Aorta (tissue), 5 donors: ENCODE measurements at regions not wholly inside any gene's neighbourhood (a gene's known extent, or its start where the extent isn't known, plus 50 kb on each side); places are given as distances from the start of the nearest gene placed in this dataset.

Experiments used
- ATAC-seq: fragments of 200-7000 bp; cut with Tn5 transposase; one replicate; pipeline ENCODE4 v1.9.1; 2022; ENCODE audit warnings: moderate library complexity; ENCODE audit not compliant: low FRiP score
- DNase-seq, 2 donors: peaks; one replicate each; pipeline ENCODE4 v3.0.0-alpha.2; 2020
- H3K27ac ChIP-seq, 2 donors: one replicate each; pipeline ENCODE4 v1.5.1; 2013; ENCODE audit warnings: low read length in 2 of 2, mild to moderate bottlenecking in 2 of 2, moderate library complexity in 2 of 2, control low read depth in 1 of 2, inconsistent platforms in 1 of 2, low read depth in 1 of 2
- H3K27me3 ChIP-seq, 2 donors: one replicate each; pipeline ENCODE4 v1.6.1; 2013; ENCODE audit warnings: control low read depth in 1 of 2, low read length in 1 of 2, mild to moderate bottlenecking in 1 of 2, moderate library complexity in 1 of 2; ENCODE audit not compliant: insufficient read depth in 2 of 2, control insufficient read depth in 1 of 2
- H3K36me3 ChIP-seq, 2 donors: one replicate each; pipeline ENCODE4 v1.6.1; 2013; ENCODE audit warnings: control low read depth in 1 of 2, low read length in 1 of 2, mild to moderate bottlenecking in 1 of 2; ENCODE audit not compliant: insufficient read depth in 2 of 2, control insufficient read depth in 1 of 2
- H3K4me1 ChIP-seq, 2 donors: one replicate each; pipeline ENCODE4 v1.6.1; 2013; ENCODE audit warnings: low read length in 2 of 2, control low read depth in 1 of 2, mild to moderate bottlenecking in 1 of 2, moderate library complexity in 1 of 2; ENCODE audit not compliant: insufficient read depth in 2 of 2, control insufficient read depth in 1 of 2
- H3K4me3 ChIP-seq, 2 donors: one replicate each; pipeline ENCODE4 v1.5.1; 2013; ENCODE audit warnings: low read length in 2 of 2, control low read depth in 1 of 2, mild to moderate bottlenecking in 1 of 2
- H3K9me3 ChIP-seq: one replicate; pipeline ENCODE4 v1.6.1; 2013; ENCODE audit warnings: mild to moderate bottlenecking, low read length; ENCODE audit not compliant: control insufficient read depth
- WGBS, 2 donors: extraction: QIAGEN DNeasy Blood & Tissue Kit; methylation state at CpG; one replicate each; pipeline ENCODE4 v1.1.7; 2013; 5-methylcytosine and 5-hydroxymethylcytosine counted together
- intact Hi-C, 2 donors: fragments of 100-400 bp; cut with DNase I; formaldehyde crosslinking; loops; one replicate each; pipeline versions ENCODE4 v1.14.2 to v1.15.0; 2022
- donor health status: healthy with polysubstance abuse.
- donor health status: Bipolar disorder and iron deficiency.
- donor health status: DM: no; HTN: no; CAD: no.
- donor health status: DM: no; HTN: no; CAD: no.
- donor health status: DM: yes; HTN: yes; CAD: no.

DNA sequence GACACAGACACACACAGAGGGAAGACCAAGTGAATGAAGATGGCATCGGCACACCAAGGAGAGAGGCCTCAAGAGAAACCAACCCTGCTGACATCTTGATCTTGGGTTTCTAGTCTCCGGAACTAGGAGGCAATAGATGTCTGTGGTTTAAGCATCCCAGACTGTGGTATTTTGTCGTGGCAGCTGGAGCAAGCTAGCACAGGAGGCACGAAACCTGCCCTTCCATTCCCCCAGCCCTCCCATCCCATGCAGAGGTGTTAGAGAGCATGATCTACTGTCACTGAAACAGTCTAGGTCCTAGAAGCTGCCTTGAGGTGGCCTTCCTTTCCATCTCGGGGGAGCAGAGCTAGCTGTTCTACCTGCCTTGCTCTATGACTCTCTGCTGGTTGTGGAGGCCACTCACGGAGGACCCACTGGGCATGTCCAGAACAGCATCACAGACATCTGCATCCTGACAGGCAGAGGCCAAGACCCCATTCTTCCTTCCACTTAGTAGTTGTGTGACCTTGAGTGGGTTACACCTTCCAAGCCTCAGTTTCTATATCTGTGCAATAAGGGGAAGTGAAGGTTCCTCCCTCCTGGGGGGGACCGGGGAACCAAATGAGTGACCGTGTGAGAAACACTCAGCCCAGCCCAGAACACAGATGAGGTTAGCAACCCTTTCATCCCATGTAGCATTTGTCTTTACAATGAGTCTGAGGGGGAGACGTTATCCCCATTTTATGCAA lies 134.3 kb upstream of the BOD1 start:
- Histone ChIP-seq H3K4me1 (no peaks in the 10 kb centered on the region), H3K27me3 (no peaks in the 10 kb centered on the region), H3K4me3 (no peak overlapping the region), H3K27ac (no peak overlapping the region), H3K36me3 (no peaks in the 10 kb centered on the region), H3K9me3 (no peaks in the 10 kb centered on the region)
- intact Hi-C loops = no loop called here
- ATAC-seq = no peak
- WGBS, 2 donors = 94% methylated on average over 9 of the region's 9 CpGs
- no peak for DNase-seq

GRCh38 chr5:173751266-173751600 lies 134.8 kb upstream of the BOD1 start:
- WGBS, 2 donors = 94 to 97% methylated on average over 5 of the region's 5 CpGs
- Histone ChIP-seq H3K4me1 (no peaks in the 10 kb centered on the region), H3K9me3 (no peaks in the 10 kb centered on the region), H3K36me3 (no peaks in the 10 kb centered on the region), H3K27me3 (no peaks in the 10 kb centered on the region), H3K4me3 (no peak overlapping the region), H3K27ac (no peak overlapping the region)
- DNase-seq (no peak), ATAC-seq (no peak)
- intact Hi-C loops = no loop called here

DNA sequence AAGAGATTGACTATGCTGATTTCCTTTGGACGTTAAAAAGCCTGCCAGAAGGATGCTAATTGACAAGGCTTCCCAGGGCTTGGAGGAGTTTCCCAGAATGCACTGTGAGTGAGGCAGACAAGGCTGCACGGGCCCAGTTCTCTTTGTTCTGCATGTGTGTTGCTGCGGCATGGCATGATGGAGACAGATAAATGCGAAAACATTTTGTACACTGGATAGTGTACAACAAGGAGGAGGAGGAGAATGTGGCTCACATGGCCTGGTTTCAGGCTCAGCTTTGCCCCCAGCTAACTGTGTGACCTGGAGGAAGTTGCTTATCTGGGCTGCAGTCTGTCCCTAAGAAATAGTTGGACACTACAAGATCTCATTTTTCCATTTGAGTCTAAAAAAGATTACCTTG lies 135.5 kb upstream of the CPEB4 start:
- 39 to 43% methylated on average over 4 of the region's 4 CpGs for WGBS, 2 donors
- DNase-seq (no peak), ATAC-seq (no peak)
- Histone ChIP-seq H3K36me3 (no peaks in the 10 kb centered on the region), H3K27ac (no peak overlapping the region), H3K9me3 (no peaks in the 10 kb centered on the region), H3K4me1 (no peaks in the 10 kb centered on the region), H3K4me3 (no peak overlapping the region), H3K27me3 (no peaks in the 10 kb centered on the region)
- intact Hi-C loops = no loop called here

GRCh38 chr5:173753307-173754168 lies 134.6 kb upstream of the CPEB4 start:
- 88 to 90% methylated on average over 15 of the region's 15 CpGs for WGBS, 2 donors
- intact Hi-C loops = no loop called here
- no peaks in the 10 kb centered on the region for H3K4me1 ChIP-seq
- no peak for DNase-seq
- H3K27ac ChIP-seq = no peak overlapping the region
- no peaks in the 10 kb centered on the region for H3K27me3 ChIP-seq
- no peak overlapping the region for H3K4me3 ChIP-seq
- no peaks in the 10 kb centered on the region for H3K9me3 ChIP-seq
- no peaks in the 10 kb centered on the region for H3K36me3 ChIP-seq
- no peak for ATAC-seq

DNA sequence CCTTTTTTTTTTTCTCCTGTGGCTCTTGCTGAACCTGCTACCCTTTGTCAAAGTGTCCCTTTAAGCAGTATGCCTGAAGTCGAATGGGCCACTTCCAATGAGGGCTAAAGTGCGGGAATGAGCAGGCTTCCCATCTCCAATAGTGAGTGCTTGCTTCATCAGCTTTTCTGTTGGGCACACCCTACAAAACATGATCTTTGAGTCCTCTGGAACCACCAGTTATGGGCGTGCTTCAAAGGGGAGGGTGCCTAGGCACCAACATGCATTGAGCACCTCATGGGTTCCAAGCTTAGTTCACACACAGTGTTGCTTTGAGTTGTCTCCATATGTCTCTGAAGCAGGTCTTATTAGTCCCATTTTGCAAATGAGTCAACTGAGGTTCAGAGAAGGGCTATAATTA lies 132.8 kb upstream of the CPEB4 start:
- Histone ChIP-seq H3K9me3 (no peaks in the 10 kb centered on the region), H3K4me3 (no peak overlapping the region), H3K36me3 (no peaks in the 10 kb centered on the region), H3K27ac (no peak overlapping the region), H3K27me3 (no peaks in the 10 kb centered on the region), H3K4me1 (no peaks in the 10 kb centered on the region)
- no peak for DNase-seq
- intact Hi-C loops = no loop called here
- no peak for ATAC-seq
- WGBS, 2 donors = 94 to 97% methylated on average over 3 of the region's 3 CpGs

DNA sequence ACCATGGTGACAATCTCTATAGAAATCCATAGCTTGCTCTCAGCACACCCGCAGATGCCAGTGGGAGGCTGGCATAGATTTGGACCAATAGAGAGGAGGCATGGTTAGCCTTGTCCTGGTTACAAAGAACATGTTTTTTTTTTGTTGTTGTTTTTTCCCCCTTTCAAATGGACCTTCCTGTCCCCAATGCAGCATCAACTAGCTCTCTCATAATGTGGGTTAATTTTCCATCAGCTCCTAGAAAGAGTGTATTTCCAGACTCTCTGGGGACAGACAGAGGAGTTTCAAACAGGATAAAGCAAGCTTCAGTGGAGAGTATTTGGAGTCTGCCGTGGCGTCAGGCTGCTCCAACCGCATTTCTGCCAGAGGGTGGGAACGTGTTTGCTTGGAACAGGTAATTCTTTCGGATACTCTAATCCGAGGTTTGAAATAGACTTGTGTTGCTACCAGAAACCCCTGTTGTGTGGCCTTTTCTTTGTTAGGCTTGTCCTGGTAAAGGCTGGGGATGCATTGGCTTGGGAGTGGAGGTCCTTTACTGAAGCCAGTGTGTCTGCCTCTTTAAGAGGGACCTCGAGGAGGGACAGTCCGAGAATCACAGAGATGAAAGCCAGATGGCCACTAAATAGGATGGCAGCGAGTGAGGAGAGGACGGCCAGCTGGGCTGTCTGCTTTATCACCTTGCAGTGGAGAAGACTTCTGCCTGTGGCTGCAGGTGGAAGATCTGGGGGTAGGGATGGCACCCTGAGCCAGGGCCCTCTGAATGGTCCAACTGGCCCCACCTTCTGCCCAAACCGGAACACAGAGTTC lies 130.5 kb upstream of the CPEB4 start:
- no peak for ATAC-seq
- Histone ChIP-seq H3K27ac (no peak overlapping the region), H3K4me3 (no peak overlapping the region), H3K27me3 (no peaks in the 10 kb centered on the region), H3K4me1 (no peaks in the 10 kb centered on the region), H3K36me3 (no peaks in the 10 kb centered on the region), H3K9me3 (no peaks in the 10 kb centered on the region)
- 72% methylated on average over 12 of the region's 12 CpGs for WGBS, 2 donors
- no peak for DNase-seq
- intact Hi-C loops = no loop called here

DNA sequence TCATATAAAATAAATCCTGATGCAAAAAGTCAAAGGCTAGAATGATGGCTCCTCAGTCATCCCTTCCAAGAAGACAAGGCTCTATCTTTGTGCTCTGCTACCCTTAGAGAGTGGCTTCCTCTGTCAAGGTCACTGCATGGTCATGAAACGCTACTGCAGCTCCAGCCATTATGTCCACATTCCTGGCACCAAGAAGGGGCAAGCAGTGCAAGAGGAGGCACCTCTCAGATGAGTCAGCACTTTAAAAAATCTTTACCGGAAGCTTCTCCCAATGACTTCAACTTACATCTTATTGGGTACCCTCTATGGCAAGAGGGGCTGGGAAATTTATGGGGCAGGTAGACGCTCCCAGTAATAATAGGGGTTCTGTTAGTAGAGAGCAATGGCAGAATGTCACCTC lies 129.5 kb upstream of the CPEB4 start:
- WGBS, 2 donors = 86% methylated on average over 3 of the region's 3 CpGs
- H3K4me1 ChIP-seq = no peaks in the 10 kb centered on the region
- H3K36me3 ChIP-seq = no peaks in the 10 kb centered on the region
- no peaks in the 10 kb centered on the region for H3K27me3 ChIP-seq
- no peak for DNase-seq
- intact Hi-C loops = no loop called here
- no peak overlapping the region for H3K27ac ChIP-seq
- no peaks in the 10 kb centered on the region for H3K9me3 ChIP-seq
- ATAC-seq = no peak
- H3K4me3 ChIP-seq = no peak overlapping the region

GRCh38 chr5:173759691-173760090 lies 128.5 kb upstream of the CPEB4 start:
- Histone ChIP-seq H3K4me3 (no peak overlapping the region), H3K36me3 (no peaks in the 10 kb centered on the region), H3K9me3 (no peaks in the 10 kb centered on the region), H3K27ac (no peak overlapping the region), H3K4me1 (no peaks in the 10 kb centered on the region), H3K27me3 (no peaks in the 10 kb centered on the region)
- 92 to 94% methylated on average over 8 of the region's 8 CpGs for WGBS, 2 donors
- ATAC-seq (no peak), DNase-seq (no peak)
- intact Hi-C loops = loop anchor here in 1 of 2 donors (5.0 to 10.0 kb wide), 3 partner anchors 65 to 213 kb away; partner anchors contain the start of gene CPEB4
